NCI-H748 (cell line): ENCODE measurements at regions not wholly inside any gene's neighbourhood (a gene's known extent, or its start where the extent isn't known, plus 50 kb on each side); places are given as distances from the start of the nearest gene placed in this dataset.

Experiments
- DNase-seq: peaks from one replicate; lab custom pipeline; 2025; ENCODE audit not compliant: unreplicated experiment; lab: John Stamatoyannopoulos, UW

GRCh38 chr2:4464634-4465266, 761.4 kb downstream of the DCDC2C start:
- no peak for DNase-seq

DNA sequence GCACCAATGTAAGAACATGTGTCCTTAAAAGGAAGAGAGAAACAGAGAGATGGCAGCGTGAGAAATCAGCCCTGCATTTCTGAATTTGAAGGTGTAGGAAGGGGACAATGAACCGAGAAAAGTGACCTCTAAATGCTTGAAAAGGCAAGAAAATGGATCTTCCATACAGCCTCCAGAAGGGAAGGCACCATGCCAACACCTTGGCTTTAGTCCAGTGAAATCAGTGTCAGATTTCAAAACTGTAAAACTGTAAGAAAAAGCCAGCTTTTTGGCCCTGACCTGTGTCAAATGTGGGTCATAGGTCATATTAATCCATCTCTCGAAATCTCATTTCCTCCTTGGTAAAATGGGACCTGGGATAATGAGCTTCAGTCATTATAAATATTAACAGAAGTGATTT, 762.3 kb downstream of the DCDC2C start:
- DNase-seq = peak; percentile 26

DNA sequence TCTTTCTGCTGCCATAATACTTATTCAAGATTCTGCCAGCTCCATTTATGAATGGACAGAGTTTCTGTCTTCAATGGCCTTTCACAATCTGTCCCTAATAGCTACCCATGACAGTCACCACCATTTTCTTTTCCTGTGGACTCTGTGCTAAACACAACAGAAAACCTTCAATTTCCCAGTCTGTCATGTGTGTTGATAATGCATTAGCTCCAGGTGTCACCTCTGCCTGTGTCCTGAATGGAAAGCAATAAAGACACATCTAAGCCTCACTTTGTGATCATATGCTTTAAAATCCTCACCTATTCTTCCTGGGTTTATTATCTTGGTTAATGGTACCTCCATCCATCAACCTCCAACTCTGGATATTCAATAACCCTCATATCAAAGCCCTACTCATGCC, 772.2 kb downstream of the DCDC2C start:
- no peak for DNase-seq

DNA sequence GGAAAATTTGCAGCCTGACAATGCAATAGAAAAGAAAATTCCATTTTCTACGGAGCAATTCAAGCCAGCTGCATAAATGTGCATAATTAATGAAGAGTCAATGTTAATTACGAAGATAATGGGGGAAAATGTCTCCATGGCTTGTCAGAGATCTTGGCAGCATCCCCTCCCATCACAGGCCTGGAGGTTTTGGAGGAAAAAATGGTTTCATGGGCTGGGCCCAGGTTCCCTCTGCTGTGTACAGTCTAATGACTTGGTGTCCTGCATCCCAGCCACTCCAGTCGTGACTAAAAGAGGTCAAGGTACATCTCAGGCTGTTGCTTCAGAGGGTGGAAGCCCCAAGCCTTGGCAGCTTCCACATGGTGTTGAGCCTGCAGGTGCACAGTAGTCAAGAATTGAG, 779.7 kb downstream of the DCDC2C start:
- no peak for DNase-seq

DNA sequence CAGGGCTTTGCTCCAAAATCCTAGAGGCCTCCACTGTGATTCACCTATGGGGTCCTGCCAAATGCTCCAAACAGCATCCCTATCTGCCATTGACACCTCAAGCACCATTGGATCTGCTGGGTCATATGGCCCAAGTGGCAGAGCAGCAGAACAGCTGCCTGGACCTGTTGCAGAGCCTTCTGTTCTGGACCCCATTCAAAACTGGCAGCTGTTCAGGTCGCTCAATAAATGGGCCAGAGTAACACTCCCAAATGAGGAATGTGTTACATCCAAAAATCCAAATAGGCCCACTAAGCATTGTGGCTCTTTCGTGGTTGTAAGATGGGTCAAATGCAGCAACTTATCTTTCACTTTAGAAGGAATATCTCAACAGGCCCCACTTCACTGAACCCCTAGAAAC, 783.6 kb downstream of the DCDC2C start:
- DNase-seq = no peak

DNA sequence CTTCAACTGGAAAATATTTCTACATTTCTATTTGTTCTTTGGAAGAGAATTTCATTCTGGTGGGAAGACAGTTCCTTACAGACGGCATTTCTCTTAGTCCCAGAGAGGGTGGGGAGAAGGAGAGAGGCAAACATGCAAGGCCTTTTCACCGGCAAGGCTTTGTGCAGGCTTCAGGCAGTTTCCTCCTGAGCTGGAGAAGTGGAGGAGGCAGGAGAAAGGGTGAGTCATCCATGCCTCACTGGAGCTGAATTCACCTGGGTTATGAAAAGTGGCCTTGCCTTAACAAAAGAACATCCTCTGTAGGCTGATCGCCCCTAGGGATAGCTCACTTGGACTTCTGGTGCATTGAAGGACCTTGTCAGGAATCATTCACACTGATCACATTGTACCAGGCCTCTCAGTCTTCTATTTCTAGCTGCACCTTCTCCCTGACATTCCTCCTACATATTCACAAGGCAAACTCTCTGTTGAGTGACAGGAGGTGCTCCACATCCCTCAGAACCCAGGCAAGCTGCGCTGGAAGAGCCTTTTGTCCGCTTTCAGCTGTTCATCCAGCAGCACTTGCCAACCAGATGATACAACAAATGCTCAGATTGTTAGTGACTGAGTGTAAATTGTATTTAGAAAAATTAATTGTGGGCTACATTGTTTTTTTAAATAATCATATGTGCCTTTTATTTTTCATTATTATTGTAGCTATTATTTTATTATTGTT, 796.1 kb downstream of the DCDC2C start:
- DNase-seq = no peak

- DNase-seq = no peak
Measured at GRCh38 chr2:4501525-4501924, 798.1 kb downstream of the DCDC2C start.

GRCh38 chr2:4502230-4502843, 799.0 kb downstream of the DCDC2C start:
- DNase-seq = no peak

GRCh38 chr2:4507661-4508060, 804.3 kb downstream of the DCDC2C start:
- DNase-seq = peak; percentile 64

GRCh38 chr2:4515871-4516761, 812.7 kb downstream of the DCDC2C start:
- DNase-seq = no peak

GRCh38 chr2:4518596-4518995, 815.2 kb downstream of the DCDC2C start:
- DNase-seq = no peak

GRCh38 chr2:4522498-4523421, 819.4 kb downstream of the DCDC2C start:
- DNase-seq = no peak

GRCh38 chr2:4527416-4527815, 824.0 kb downstream of the DCDC2C start:
- no peak for DNase-seq

GRCh38 chr2:4528246-4528645, 824.9 kb downstream of the DCDC2C start:
- no peak for DNase-seq

- DNase-seq = no peak
Measured at GRCh38 chr2:4528773-4529172, 825.4 kb downstream of the DCDC2C start.

GRCh38 chr2:4529738-4530137, 826.4 kb downstream of the DCDC2C start:
- no peak for DNase-seq

- DNase-seq = no peak
Measured at GRCh38 chr2:4530231-4530630, 826.9 kb downstream of the DCDC2C start.

GRCh38 chr2:4533806-4534205, 830.4 kb downstream of the DCDC2C start:
- no peak for DNase-seq

DNA sequence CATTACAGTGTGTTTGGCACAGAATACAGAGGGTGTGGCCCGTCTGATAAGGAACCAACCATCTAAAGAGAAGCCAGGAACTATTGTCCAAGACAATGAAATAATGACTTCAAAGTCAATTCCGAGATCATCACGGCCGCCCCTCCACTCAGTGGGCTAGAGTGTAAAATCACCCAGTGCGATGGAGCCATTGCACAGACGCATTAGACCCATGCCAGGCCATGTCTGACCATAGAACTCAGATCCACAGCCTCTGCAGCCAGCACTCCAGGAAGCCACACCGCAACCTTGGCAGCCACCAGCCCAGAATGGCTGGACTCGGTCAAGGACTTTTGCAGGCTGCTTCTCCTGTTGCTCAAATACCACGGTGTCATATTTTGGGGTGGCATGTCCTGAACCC, 835.7 kb downstream of the DCDC2C start:
- DNase-seq = peak; percentile 85

DNA sequence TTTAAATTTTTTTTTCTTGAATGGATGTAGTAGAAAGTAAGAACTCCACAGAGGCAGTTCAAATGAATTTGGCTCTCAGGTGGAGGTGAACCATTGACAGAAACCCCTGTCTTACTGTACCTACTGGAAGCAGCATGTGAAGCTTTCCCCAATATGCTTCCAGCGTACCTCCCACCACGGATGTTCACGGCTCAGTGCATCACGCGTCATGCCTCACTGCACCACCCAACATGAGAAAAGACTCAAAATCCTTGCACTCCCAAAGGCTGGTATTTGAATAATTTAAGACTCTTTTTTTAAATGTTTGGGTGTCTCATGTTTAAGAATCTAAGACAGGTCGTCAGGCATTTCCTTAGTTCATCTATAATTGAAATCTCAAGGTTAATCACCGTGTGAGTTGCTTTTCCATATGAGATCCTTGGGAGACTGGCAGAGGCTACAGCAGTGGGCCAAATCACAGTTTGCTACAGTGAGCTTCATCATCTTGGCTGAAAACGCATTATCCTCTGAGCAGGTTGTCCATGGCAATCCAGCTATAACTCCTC, 846.4 kb downstream of the DCDC2C start:
- DNase-seq = no peak
